ENCODE measurements at regions not wholly inside any gene's neighbourhood (a gene's known extent, or its start where the extent isn't known, plus 50 kb on each side); places are given as distances from the start of the nearest gene placed in this dataset.

- DNase-seq (ENCODE audit: low read depth): peak; percentile 71
These were observed 279.8 kb downstream of the RBM43 start for GRCh38 chr2:150981826-150982225.

GRCh38 chr2:150978053-150978452, 283.6 kb downstream of the RBM43 start:
- no peak for DNase-seq (ENCODE audit: low read depth)

- DNase-seq (ENCODE audit: low read depth): no peak
These were observed 284.4 kb downstream of the RBM43 start for GRCh38 chr2:150977296-150977695.

GRCh38 chr2:150976604-150977003, 285.1 kb downstream of the RBM43 start:
- no peak for DNase-seq (ENCODE audit: low read depth)

- no peak for DNase-seq (ENCODE audit: low read depth)
These were observed 286.8 kb downstream of the RBM43 start for GRCh38 chr2:150974864-150975263.

GRCh38 chr2:150974234-150974633, 287.4 kb downstream of the RBM43 start:
- no peak for DNase-seq (ENCODE audit: low read depth)

GRCh38 chr2:150971910-150972309, 289.8 kb downstream of the RBM43 start:
- peak; percentile 91 for DNase-seq (ENCODE audit: low read depth)

GRCh38 chr2:150963336-150963735, 298.3 kb downstream of the RBM43 start:
- DNase-seq (ENCODE audit: low read depth): no peak

- DNase-seq (ENCODE audit: low read depth): no peak
These were observed 306.4 kb downstream of the RBM43 start for GRCh38 chr2:150955231-150955630.

- DNase-seq (ENCODE audit: low read depth): no peak
These were observed 314.8 kb downstream of the RBM43 start for GRCh38 chr2:150946831-150947230.

GRCh38 chr2:150944315-150944714, 317.3 kb downstream of the RBM43 start:
- DNase-seq (ENCODE audit: low read depth): no peak

- peak; percentile 51 for DNase-seq (ENCODE audit: low read depth)
These were observed 322.6 kb downstream of the RBM43 start for GRCh38 chr2:150939087-150939486.

- DNase-seq (ENCODE audit: low read depth): peak; percentile 84
These were observed 323.1 kb downstream of the RBM43 start for GRCh38 chr2:150938527-150938926.

- DNase-seq (ENCODE audit: low read depth): no peak
These were observed 324.6 kb downstream of the RBM43 start for GRCh38 chr2:150937030-150937429.

- no peak for DNase-seq (ENCODE audit: low read depth)
These were observed 330.2 kb downstream of the RBM43 start for GRCh38 chr2:150931451-150931850.

- DNase-seq (ENCODE audit: low read depth): no peak
These were observed 336.1 kb downstream of the RBM43 start for GRCh38 chr2:150925611-150926010.

GRCh38 chr2:150924878-150925277, 336.8 kb downstream of the RBM43 start:
- DNase-seq (ENCODE audit: low read depth): no peak

- DNase-seq (ENCODE audit: low read depth): peak; percentile 85
These were observed 341.8 kb downstream of the RBM43 start for GRCh38 chr2:150919901-150920300.

GRCh38 chr2:150917961-150918713, 343.5 kb downstream of the RBM43 start:
- no peak for DNase-seq (ENCODE audit: low read depth)

GRCh38 chr2:150916467-150917396, 344.9 kb downstream of the RBM43 start:
- DNase-seq (ENCODE audit: low read depth): peak; percentile 70

GRCh38 chr2:150911766-150912280, 349.8 kb downstream of the RBM43 start:
- DNase-seq (ENCODE audit: low read depth): peak; percentile 73

GRCh38 chr2:150909613-150910012, 352.1 kb downstream of the RBM43 start:
- DNase-seq (ENCODE audit: low read depth): no peak

GRCh38 chr2:150909090-150909489, 352.6 kb downstream of the RBM43 start:
- no peak for DNase-seq (ENCODE audit: low read depth)
